Sigmoid colon (tissue), 3 donors: ENCODE measurements at regions not wholly inside any gene's neighbourhood (a gene's known extent, or its start where the extent isn't known, plus 50 kb on each side); places are given as distances from the start of the nearest gene placed in this dataset.

Source experiments
- CTCF ChIP-seq, 4 experiments: fragments of 450-650 bp in 3 of 4; fragments of 200-600 bp in 1 of 4; IDR thresholded peaks; one replicate each; pipeline ENCODE4 v1.5.1; 2016 to 2019; ENCODE audit warnings: antibody characterized with exemption in 4 of 4, mild to moderate bottlenecking in 3 of 4, moderate library complexity in 2 of 4
- POLR2A ChIP-seq, 2 donors: fragments of 450-650 bp; IDR thresholded peaks; one replicate each; pipeline ENCODE4 v1.6.1; 2016; ENCODE audit warnings: antibody characterized with exemption in 2 of 2, mild to moderate bottlenecking in 2 of 2, moderate library complexity in 2 of 2

- no peak for TF ChIP-seq CTCF (IDR thresholded peaks at IDR 0.05)
- TF ChIP-seq POLR2A (IDR thresholded peaks at IDR 0.05), result no peak
Observed at GRCh38 chr2:152864601-152865149, 146.3 kb downstream of the ARL6IP6 start.
